ENCODE measurements at regions not wholly inside any gene's neighbourhood (a gene's known extent, or its start where the extent isn't known, plus 50 kb on each side); places are given as distances from the start of the nearest gene placed in this dataset.

DNA sequence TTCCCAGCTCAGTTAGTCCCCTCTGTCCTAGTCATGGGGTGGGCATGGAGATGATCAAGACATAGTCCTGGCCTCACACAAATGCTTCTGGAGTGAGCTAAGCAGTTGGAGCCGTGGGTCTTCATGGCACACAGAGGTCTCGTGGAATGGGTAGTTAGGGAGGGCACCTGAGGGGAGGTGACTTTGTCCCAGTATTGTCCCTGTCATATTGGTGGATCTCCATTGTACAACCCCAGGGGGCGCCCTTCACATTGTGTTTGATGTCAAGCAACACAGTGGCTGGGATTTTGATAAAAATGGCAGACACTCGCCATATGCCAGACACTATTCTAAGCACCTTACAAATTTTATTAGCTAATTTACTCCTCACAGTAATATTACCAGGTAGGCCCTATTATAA lies 175.4 kb upstream of the LHX5 start:
- Histone ChIP-seq H3K4me2 (no peak overlapping the region), H3K4me3 (no peak overlapping the region), H3K27ac (no peak overlapping the region), H3K9me3 (no peaks in the 10 kb centered on the region), H3K4me1 (no peaks in the 10 kb centered on the region)
- POLR2A ChIA-PET = no interaction called here
- DNase-seq (ENCODE audit: low read depth in 1 of 2, low spot score in 1 of 2) = peak in 1 of 2 experiments; percentile 29
- 48% methylated on average over 3 of the region's 4 CpGs for WGBS (ENCODE audit: missing lambda C conversion rate)
- CTCF ChIA-PET = interaction anchor here (0.6 to 1.0 kb wide), 4 partner anchors 19 to 167 kb away, joined by 3 read pairs; no protein-coding TSS in a partner anchor
- TF ChIP-seq, protein P1, sequence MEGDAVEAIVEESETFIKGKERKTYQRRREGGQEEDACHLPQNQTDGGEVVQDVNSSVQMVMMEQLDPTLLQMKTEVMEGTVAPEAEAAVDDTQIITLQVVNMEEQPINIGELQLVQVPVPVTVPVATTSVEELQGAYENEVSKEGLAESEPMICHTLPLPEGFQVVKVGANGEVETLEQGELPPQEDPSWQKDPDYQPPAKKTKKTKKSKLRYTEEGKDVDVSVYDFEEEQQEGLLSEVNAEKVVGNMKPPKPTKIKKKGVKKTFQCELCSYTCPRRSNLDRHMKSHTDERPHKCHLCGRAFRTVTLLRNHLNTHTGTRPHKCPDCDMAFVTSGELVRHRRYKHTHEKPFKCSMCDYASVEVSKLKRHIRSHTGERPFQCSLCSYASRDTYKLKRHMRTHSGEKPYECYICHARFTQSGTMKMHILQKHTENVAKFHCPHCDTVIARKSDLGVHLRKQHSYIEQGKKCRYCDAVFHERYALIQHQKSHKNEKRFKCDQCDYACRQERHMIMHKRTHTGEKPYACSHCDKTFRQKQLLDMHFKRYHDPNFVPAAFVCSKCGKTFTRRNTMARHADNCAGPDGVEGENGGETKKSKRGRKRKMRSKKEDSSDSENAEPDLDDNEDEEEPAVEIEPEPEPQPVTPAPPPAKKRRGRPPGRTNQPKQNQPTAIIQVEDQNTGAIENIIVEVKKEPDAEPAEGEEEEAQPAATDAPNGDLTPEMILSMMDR (IDR thresholded peaks at IDR 0.05) = peak; percentile 26
- TF ChIP-seq MAFK (IDR thresholded peaks at IDR 0.05; ENCODE audit: partially characterized antibody) = no peak
- TF ChIP-seq RAD21 (conservative IDR thresholded peaks at IDR 0.05 in 1 of 2, IDR thresholded peaks at IDR 0.05 in 1 of 2) = peak in 1 of 2 experiments; percentile 49; a peak in 3 of 5 replicates
- ATAC-seq = peak in 1 of 2 experiments; percentile 44; a peak in 2 of 6 replicates
- no peak for FAIRE-seq

DNA sequence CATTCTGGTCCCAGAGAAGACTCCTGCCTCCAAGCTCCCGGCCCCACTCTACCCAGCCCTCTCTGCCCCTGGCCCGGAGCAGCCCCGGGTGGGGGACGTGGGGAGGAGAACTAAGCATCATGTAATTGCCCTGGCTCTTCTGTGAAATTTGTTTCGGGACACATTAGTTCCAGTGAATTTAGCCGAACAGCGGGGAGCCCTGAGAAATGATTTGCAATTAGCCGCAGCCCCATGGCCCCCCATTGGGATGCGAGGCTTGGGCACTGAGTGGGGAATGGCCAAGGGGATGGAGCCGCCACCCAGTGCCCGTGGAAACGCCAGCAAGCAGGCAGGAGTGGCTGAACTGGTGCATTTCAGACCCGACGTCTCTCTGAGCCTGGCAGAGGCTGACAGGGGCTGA lies 173.9 kb upstream of the LHX5 start:
- no peaks in the 10 kb centered on the region for H3K4me1 ChIP-seq
- FAIRE-seq (no peak), ATAC-seq (no peak), DNase-seq (ENCODE audit: low read depth in 1 of 2, low spot score in 1 of 2) (no peak)
- POLR2A ChIA-PET = no interaction called here
- no peak overlapping the region for H3K4me2 ChIP-seq
- no peak overlapping the region for H3K27ac ChIP-seq
- TF ChIP-seq CHD2 (IDR thresholded peaks at IDR 0.05; ENCODE audit: low read length, partially characterized antibody) = no peak
- TF ChIP-seq FOSL2 (IDR thresholded peaks at IDR 0.05) = no peak
- no peak for TF ChIP-seq FOSL2 (CRISPR knock-in tag; IDR thresholded peaks at IDR 0.05)
- no peak for TF ChIP-seq ZC3H11A (IDR thresholded peaks at IDR 0.05)
- no peak for TF ChIP-seq RFX5 (IDR thresholded peaks at IDR 0.05)
- no peak for TF ChIP-seq HDAC2 (IDR thresholded peaks at IDR 0.05)
- TF ChIP-seq, protein P2, sequence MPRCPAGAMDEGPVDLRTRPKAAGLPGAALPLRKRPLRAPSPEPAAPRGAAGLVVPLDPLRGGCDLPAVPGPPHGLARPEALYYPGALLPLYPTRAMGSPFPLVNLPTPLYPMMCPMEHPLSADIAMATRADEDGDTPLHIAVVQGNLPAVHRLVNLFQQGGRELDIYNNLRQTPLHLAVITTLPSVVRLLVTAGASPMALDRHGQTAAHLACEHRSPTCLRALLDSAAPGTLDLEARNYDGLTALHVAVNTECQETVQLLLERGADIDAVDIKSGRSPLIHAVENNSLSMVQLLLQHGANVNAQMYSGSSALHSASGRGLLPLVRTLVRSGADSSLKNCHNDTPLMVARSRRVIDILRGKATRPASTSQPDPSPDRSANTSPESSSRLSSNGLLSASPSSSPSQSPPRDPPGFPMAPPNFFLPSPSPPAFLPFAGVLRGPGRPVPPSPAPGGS (IDR thresholded peaks at IDR 0.05) = no peak
- no peak for TF ChIP-seq FOSB (CRISPR knock-in tag; IDR thresholded peaks at IDR 0.05)
- no peak for TF ChIP-seq RCOR1 (IDR thresholded peaks at IDR 0.05; ENCODE audit: low read depth, low read length)
- no peak for TF ChIP-seq ZFP36 (IDR thresholded peaks at IDR 0.05; ENCODE audit: borderline replicate concordance, partially characterized antibody)
- H3K9me3 ChIP-seq = no peaks in the 10 kb centered on the region
- CTCF ChIA-PET = no interaction called here
- WGBS (ENCODE audit: missing lambda C conversion rate) = 21% methylated on average over 13 of the region's 14 CpGs
- H3K4me3 ChIP-seq = no peak overlapping the region

DNA sequence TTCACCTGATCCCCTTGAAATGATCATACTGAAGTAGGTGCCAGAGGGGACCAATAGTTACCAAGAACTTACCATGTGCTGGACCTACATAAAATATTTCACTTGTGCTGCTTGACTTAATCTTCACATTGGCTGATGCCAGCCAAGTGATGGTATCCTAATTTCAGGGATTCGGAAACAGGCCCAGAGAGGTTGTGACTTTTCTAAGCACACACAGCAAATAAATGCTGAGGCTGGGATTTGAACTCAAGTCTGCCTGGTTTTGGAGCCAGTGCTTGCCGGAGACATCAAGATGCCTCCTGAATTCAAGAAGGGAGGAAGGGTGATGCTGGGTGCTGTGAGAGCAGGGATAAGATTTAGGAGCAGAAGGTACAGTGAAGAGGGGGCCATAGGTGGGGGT lies 173.5 kb upstream of the LHX5 start:
- POLR2A ChIA-PET = no interaction called here
- CTCF ChIA-PET = no interaction called here
- ATAC-seq (no peak), FAIRE-seq (no peak), DNase-seq (ENCODE audit: low read depth in 1 of 2, low spot score in 1 of 2) (no peak)
- no peak overlapping the region for H3K27ac ChIP-seq
- H3K4me3 ChIP-seq = no peak overlapping the region
- WGBS (ENCODE audit: missing lambda C conversion rate) = 33% methylated on average over 2 of the region's 2 CpGs
- H3K9me3 ChIP-seq = no peaks in the 10 kb centered on the region
- H3K4me2 ChIP-seq = no peak overlapping the region
- TF ChIP-seq GATA3 (IDR thresholded peaks at IDR 0.05; ENCODE audit: borderline replicate concordance) (no peak), NPAS2 (CRISPR knock-in tag; IDR thresholded peaks at IDR 0.05; ENCODE audit: borderline replicate concordance) (no peak), MAZ (IDR thresholded peaks at IDR 0.05; ENCODE audit: borderline replicate concordance, low read depth, low read length) (no peak), CHD4 (IDR thresholded peaks at IDR 0.05; ENCODE audit: borderline replicate concordance) (no peak), NFE2L2 (conservative IDR thresholded peaks at IDR 0.05; ENCODE audit: low read length) (no peak), SREBF2 (IDR thresholded peaks at IDR 0.05) (no peak), HOXB13 (CRISPR knock-in tag; IDR thresholded peaks at IDR 0.05; ENCODE audit: low read depth) (no peak)
- TF ChIP-seq, protein P3, sequence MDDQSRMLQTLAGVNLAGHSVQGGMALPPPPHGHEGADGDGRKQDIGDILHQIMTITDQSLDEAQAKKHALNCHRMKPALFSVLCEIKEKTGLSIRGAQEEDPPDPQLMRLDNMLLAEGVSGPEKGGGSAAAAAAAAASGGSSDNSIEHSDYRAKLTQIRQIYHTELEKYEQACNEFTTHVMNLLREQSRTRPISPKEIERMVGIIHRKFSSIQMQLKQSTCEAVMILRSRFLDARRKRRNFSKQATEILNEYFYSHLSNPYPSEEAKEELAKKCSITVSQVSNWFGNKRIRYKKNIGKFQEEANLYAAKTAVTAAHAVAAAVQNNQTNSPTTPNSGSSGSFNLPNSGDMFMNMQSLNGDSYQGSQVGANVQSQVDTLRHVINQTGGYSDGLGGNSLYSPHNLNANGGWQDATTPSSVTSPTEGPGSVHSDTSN (IDR thresholded peaks at IDR 0.05) = no peak
- TF ChIP-seq, protein P4, sequence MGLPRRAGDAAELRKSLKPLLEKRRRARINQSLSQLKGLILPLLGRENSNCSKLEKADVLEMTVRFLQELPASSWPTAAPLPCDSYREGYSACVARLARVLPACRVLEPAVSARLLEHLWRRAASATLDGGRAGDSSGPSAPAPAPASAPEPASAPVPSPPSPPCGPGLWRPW (IDR thresholded peaks at IDR 0.05) = no peak
- TF ChIP-seq, protein P5, sequence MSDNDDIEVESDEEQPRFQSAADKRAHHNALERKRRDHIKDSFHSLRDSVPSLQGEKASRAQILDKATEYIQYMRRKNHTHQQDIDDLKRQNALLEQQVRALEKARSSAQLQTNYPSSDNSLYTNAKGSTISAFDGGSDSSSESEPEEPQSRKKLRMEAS (IDR thresholded peaks at IDR 0.05) = no peak
- TF ChIP-seq, protein P6, sequence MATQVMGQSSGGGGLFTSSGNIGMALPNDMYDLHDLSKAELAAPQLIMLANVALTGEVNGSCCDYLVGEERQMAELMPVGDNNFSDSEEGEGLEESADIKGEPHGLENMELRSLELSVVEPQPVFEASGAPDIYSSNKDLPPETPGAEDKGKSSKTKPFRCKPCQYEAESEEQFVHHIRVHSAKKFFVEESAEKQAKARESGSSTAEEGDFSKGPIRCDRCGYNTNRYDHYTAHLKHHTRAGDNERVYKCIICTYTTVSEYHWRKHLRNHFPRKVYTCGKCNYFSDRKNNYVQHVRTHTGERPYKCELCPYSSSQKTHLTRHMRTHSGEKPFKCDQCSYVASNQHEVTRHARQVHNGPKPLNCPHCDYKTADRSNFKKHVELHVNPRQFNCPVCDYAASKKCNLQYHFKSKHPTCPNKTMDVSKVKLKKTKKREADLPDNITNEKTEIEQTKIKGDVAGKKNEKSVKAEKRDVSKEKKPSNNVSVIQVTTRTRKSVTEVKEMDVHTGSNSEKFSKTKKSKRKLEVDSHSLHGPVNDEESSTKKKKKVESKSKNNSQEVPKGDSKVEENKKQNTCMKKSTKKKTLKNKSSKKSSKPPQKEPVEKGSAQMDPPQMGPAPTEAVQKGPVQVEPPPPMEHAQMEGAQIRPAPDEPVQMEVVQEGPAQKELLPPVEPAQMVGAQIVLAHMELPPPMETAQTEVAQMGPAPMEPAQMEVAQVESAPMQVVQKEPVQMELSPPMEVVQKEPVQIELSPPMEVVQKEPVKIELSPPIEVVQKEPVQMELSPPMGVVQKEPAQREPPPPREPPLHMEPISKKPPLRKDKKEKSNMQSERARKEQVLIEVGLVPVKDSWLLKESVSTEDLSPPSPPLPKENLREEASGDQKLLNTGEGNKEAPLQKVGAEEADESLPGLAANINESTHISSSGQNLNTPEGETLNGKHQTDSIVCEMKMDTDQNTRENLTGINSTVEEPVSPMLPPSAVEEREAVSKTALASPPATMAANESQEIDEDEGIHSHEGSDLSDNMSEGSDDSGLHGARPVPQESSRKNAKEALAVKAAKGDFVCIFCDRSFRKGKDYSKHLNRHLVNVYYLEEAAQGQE (IDR thresholded peaks at IDR 0.05) = no peak
- no peaks in the 10 kb centered on the region for H3K4me1 ChIP-seq
